ENCODE measurements at regions not wholly inside any gene's neighbourhood (a gene's known extent, or its start where the extent isn't known, plus 50 kb on each side); places are given as distances from the start of the nearest gene placed in this dataset.

GRCh38 chr12:25853316-25854095 lies 105.0 kb upstream of the RASSF8 start:
- no peak overlapping the region for H3K27ac ChIP-seq (ENCODE audit: low read length)
- no peaks in the 10 kb centered on the region for H3K4me1 ChIP-seq (ENCODE audit: low read length)
- H3K9ac ChIP-seq (ENCODE audit: low read length), result no peak overlapping the region
- H3K79me2 ChIP-seq (ENCODE audit: low read length), result no peaks in the 10 kb centered on the region
- H3K27me3 ChIP-seq (replicated peaks; ENCODE audit: insufficient read depth, low read length), result no peaks in the 10 kb centered on the region
- H3F3A ChIP-seq (ENCODE audit: insufficient read depth, low read length), result no peaks in the 10 kb centered on the region
- no peaks in the 10 kb centered on the region for H3K9me3 ChIP-seq (replicated peaks; ENCODE audit: insufficient read depth, low read length)
- H3K4me2 ChIP-seq (ENCODE audit: low read depth, low read length), result no peak overlapping the region
- no peak overlapping the region for H2AFZ ChIP-seq (ENCODE audit: low read length)
- DNase-seq, result no peak
- H4K20me1 ChIP-seq (ENCODE audit: insufficient read depth, low read length), result no peaks in the 10 kb centered on the region
- no peak for TF ChIP-seq EZH2 (optimal IDR thresholded peaks at IDR 0.05; ENCODE audit: low read depth, low read length)
- TF ChIP-seq EZH2phosphoT487 (IDR thresholded peaks at IDR 0.05; ENCODE audit: low read length), result no peak
- no peak for TF ChIP-seq CTCF (IDR thresholded peaks at IDR 0.05; ENCODE audit: low read length)
- H3K36me3 ChIP-seq (replicated peaks; ENCODE audit: insufficient read depth, low read length), result no peaks in the 10 kb centered on the region
- H3K4me3 ChIP-seq (ENCODE audit: low read length), result no peak overlapping the region
- no peaks in the 10 kb centered on the region for H3K9me2 ChIP-seq (replicated peaks; ENCODE audit: insufficient read depth, low read length)

DNA sequence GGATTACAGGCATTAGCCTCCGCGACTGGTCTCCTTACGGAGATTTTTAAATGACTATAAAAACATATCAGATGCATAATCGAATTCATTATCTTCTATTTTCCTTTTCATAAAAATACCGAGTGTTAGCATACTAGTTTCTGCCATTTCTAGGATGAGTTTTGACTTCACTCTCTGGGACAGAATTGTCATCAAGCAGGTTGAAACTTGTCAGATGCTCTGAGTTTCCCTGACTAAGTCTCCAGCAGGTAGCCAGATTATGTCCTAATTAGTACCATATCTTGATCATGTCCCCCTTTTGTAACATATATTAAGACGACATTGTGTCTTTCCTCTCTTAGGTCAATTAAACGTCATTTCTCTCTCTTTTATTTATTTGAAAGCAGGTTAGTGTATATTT lies 103.5 kb upstream of the RASSF8 start:
- Histone ChIP-seq H3K4me3 (ENCODE audit: low read length) (no peak overlapping the region), H3K79me2 (ENCODE audit: low read length) (no peaks in the 10 kb centered on the region), H3K9me3 (replicated peaks; ENCODE audit: insufficient read depth, low read length) (no peaks in the 10 kb centered on the region), H3K4me1 (ENCODE audit: low read length) (no peaks in the 10 kb centered on the region), H3K27ac (ENCODE audit: low read length) (no peak overlapping the region), H3K36me3 (replicated peaks; ENCODE audit: insufficient read depth, low read length) (no peaks in the 10 kb centered on the region), H3K9ac (ENCODE audit: low read length) (no peak overlapping the region), H2AFZ (ENCODE audit: low read length) (no peak overlapping the region), H4K20me1 (ENCODE audit: insufficient read depth, low read length) (no peaks in the 10 kb centered on the region), H3K4me2 (ENCODE audit: low read depth, low read length) (no peak overlapping the region), H3K27me3 (replicated peaks; ENCODE audit: insufficient read depth, low read length) (no peaks in the 10 kb centered on the region), H3K9me2 (replicated peaks; ENCODE audit: insufficient read depth, low read length) (no peaks in the 10 kb centered on the region), H3F3A (ENCODE audit: insufficient read depth, low read length) (no peaks in the 10 kb centered on the region)
- DNase-seq, result no peak
- TF ChIP-seq CTCF (IDR thresholded peaks at IDR 0.05; ENCODE audit: low read length) (no peak), EZH2 (optimal IDR thresholded peaks at IDR 0.05; ENCODE audit: low read depth, low read length) (no peak)

DNA sequence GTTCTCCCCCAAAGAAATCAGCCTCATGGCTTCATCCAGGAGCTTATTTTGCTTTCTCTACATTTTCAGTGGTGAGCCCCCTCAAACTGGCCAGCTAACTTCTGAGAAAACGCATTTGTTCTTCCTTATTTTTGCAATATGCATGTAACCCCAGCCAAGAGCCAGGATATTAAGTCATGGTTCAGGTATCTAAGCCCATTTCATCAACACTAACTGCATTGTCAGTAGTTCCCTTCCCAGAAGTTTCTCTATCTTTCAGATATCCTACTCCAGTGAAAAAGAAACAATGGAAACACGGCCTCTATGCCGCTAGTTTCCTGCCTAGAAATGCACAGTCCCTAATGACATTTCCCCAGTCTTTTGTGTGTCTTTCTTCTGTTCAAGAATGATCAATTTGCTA lies 102.8 kb upstream of the RASSF8 start:
- no peaks in the 10 kb centered on the region for H3K4me1 ChIP-seq (ENCODE audit: low read length)
- DNase-seq, result no peak
- H3K79me2 ChIP-seq (ENCODE audit: low read length), result no peaks in the 10 kb centered on the region
- no peak overlapping the region for H3K9ac ChIP-seq (ENCODE audit: low read length)
- H3K9me3 ChIP-seq (replicated peaks; ENCODE audit: insufficient read depth, low read length), result no peaks in the 10 kb centered on the region
- H3K4me2 ChIP-seq (ENCODE audit: low read depth, low read length), result no peak overlapping the region
- no peak overlapping the region for H2AFZ ChIP-seq (ENCODE audit: low read length)
- H3K27ac ChIP-seq (ENCODE audit: low read length), result no peak overlapping the region
- H3K36me3 ChIP-seq (replicated peaks; ENCODE audit: insufficient read depth, low read length), result no peaks in the 10 kb centered on the region
- TF ChIP-seq CTCF (IDR thresholded peaks at IDR 0.05; ENCODE audit: low read length) (no peak), EZH2 (optimal IDR thresholded peaks at IDR 0.05; ENCODE audit: low read depth, low read length) (no peak), EZH2phosphoT487 (IDR thresholded peaks at IDR 0.05; ENCODE audit: low read length) (no peak)
- H4K20me1 ChIP-seq (ENCODE audit: insufficient read depth, low read length), result no peaks in the 10 kb centered on the region
- no peaks in the 10 kb centered on the region for H3F3A ChIP-seq (ENCODE audit: insufficient read depth, low read length)
- no peaks in the 10 kb centered on the region for H3K9me2 ChIP-seq (replicated peaks; ENCODE audit: insufficient read depth, low read length)
- H3K4me3 ChIP-seq (ENCODE audit: low read length), result no peak overlapping the region
- H3K27me3 ChIP-seq (replicated peaks; ENCODE audit: insufficient read depth, low read length), result no peaks in the 10 kb centered on the region

Measured in MM.1S (cell line).